Ectodermal cell (in vitro differentiated cells): ENCODE measurements at regions not wholly inside any gene's neighbourhood (a gene's known extent, or its start where the extent isn't known, plus 50 kb on each side); places are given as distances from the start of the nearest gene placed in this dataset.

Source experiments
- H3K27ac ChIP-seq: 2 replicates; pipeline ENCODE4 v1.7.0; 2013; ENCODE audit warnings: mild to moderate bottlenecking, low read depth, low read length; ENCODE audit not compliant: insufficient read depth, poor library complexity, severe bottlenecking
- H3K27me3 ChIP-seq: 2 replicates; pipeline ENCODE4 v1.7.0; 2013; ENCODE audit warnings: mild to moderate bottlenecking, low read length; ENCODE audit not compliant: insufficient read depth, control insufficient read depth, poor library complexity, severe bottlenecking
- H3K36me3 ChIP-seq: one replicate; pipeline ENCODE4 v1.7.0; 2013; ENCODE audit warnings: low read length; ENCODE audit not compliant: control insufficient read depth, insufficient read depth
- H3K4me1 ChIP-seq: one replicate; pipeline ENCODE4 v1.7.0; 2013; ENCODE audit warnings: low read length; ENCODE audit not compliant: control insufficient read depth, insufficient read depth
- H3K4me3 ChIP-seq: 2 replicates; pipeline ENCODE4 v1.7.0; 2013; ENCODE audit warnings: low read depth, low read length, control low read depth; ENCODE audit not compliant: insufficient read depth
- H3K9me3 ChIP-seq: 2 replicates; pipeline ENCODE4 v1.7.0; 2013; ENCODE audit warnings: mild to moderate bottlenecking, low read length, moderate library complexity; ENCODE audit not compliant: control insufficient read depth
- WGBS, 2 experiments: methylation state at CpG; one replicate each; pipeline ENCODE4 v1.1.7; 2013; ENCODE audit warnings: missing lambda C conversion rate in 2 of 2; 5-methylcytosine and 5-hydroxymethylcytosine counted together

DNA sequence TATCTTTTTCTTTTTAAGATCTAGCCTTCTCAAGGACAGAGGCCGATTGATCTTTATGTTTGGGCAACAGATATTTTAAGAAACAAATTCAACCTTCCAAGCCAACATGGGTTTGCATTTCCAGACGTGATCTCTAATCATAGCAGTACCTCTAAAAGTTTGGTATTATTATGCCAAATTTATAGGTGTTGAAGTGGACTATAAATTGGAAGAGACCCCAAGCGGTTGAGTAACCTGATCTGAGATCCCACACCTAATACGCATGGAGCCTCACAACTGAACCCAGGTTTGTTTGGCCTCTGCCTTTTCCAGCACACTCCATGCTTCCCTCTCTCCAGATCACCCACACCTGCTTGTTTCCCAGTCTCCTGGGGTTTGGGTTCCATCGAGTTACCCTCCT lies 116.5 kb downstream of the DDX1 start:
- H3K27me3 ChIP-seq: no peaks in the 10 kb centered on the region
- H3K4me1 ChIP-seq: peaks cover 6% of the 10 kb centered on the region
- no peak overlapping the region for H3K27ac ChIP-seq
- H3K4me3 ChIP-seq: no peak overlapping the region
- 88 to 92% methylated on average over 5 of the region's 5 CpGs for WGBS, 2 experiments
- no peaks in the 10 kb centered on the region for H3K36me3 ChIP-seq
- no peaks in the 10 kb centered on the region for H3K9me3 ChIP-seq

DNA sequence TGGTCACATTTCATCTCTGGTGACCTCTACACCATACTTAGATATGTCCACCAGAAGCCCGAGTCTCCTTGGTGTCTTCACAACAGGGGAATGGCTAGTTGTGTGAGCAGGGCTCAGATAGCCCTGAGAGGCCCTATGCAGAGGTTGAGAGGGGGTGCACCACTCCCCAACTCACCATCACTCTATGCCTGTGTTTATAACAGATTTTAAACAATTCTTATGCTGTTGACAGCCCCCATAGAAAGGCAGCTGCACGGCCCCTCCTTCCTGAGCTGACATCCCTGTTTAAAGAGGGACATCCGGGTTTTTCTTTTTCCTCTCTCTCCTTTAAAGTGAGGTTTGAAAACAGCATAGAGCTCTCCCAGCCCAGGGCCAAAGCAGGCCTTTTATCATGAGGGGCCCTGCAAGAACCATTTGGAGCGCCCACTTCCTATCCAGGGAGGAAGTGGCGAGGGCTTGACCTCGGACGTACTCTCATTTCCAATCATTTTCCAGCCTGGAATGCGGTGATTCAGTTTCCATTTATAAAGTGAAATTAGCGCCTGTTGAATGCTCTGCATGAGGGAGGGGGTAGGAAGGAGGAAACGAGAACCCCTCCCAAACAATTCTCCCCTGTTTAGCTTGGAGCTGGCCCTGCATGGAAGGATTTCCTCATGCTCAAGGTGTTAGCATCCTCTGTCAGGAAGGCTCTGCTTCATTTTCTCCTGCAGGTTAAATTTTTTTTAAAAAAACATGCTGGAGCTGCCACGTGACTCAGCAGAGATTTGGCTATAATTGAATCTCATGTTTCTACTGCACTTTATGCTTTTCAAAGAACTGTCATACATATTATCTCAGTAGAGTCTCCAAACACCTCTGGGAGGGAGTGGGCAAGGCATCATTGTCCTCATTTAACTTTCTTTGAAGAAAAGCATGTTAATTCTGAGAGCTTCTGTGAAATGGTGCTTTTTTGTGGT lies 117.5 kb downstream of the DDX1 start:
- Histone ChIP-seq H3K36me3 (no peaks in the 10 kb centered on the region), H3K27ac (no peak overlapping the region), H3K27me3 (no peaks in the 10 kb centered on the region), H3K4me1 (no peaks in the 10 kb centered on the region), H3K9me3 (no peaks in the 10 kb centered on the region), H3K4me3 (no peak overlapping the region)
- 89 to 95% methylated on average over 11 of the region's 11 CpGs for WGBS, 2 experiments

DNA sequence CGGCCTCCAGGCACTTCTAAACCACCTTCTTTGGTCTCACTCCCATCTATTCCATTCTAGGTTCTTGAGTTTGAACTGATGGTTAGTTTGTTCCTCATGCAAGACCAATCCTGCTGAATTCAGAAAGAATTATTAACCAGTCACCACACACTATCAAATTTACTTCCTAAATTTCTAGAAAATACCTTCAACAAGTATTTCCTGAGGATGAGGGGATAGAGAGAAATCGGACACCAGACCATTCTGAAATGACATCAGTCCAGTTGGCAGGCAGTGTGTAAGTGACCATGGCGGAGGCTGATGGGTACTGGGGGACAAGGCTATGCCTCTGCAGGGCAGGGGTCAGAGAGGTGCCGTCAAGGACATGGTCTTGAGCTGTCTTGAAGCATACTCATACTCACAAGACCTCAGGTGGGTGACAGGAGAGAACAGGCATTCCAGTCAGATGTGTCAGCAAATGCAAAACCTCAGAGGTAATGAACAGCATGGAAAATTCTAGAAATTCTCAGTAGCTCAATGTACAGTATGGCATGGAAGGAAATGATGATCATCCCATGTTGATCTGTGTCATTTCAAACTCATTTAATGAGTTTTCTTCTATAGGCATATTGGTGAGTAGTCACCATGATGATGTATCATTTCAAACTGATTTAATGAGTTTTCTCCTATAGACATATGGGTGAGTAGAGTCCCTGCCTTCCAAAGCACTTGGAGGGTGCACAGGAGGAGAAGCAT lies 119.6 kb downstream of the DDX1 start:
- H3K4me1 ChIP-seq: no peaks in the 10 kb centered on the region
- H3K4me3 ChIP-seq: no peak overlapping the region
- 93 to 97% methylated on average over 4 of the region's 4 CpGs for WGBS, 2 experiments
- H3K9me3 ChIP-seq: no peaks in the 10 kb centered on the region
- H3K27ac ChIP-seq: no peak overlapping the region
- H3K36me3 ChIP-seq: no peaks in the 10 kb centered on the region
- no peaks in the 10 kb centered on the region for H3K27me3 ChIP-seq

DNA sequence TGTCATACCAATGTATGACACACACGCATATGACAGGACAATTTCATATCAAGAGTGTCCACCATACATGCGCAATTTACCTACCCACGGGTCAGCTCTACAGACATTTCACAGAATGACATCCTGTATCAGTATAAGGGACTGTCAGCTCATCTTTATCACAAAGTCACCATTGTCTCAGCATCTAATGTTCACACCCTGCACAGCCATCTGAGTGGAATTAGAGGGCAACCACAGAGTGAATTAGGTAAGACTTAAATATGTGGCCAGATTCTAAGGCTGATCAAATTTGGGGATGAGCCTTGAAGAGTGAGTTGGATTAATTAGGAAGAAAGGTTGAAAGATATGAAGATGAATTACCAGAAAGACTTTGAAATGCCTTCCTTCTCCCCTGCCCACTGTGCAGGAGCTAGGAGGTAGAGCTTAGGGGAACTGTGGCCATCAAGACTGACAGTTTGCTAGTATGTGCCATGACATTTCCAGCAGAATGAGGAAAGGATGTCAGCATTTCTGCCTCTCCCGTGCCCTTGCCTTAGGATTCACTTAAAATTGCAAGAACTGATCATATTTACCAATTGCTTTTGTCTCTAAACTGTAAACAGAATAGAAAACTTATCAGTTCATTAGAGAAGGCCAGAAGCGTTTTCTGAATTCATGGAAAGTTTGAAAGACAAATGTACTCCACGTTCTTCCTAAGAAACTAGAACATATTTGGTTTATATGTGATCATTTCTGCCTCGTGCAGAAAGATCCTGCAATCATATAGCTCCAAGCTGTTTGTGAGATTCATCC lies 121.1 kb downstream of the DDX1 start:
- H3K4me1 ChIP-seq: no peaks in the 10 kb centered on the region
- H3K27me3 ChIP-seq: no peaks in the 10 kb centered on the region
- 95% methylated on average over 7 of the region's 7 CpGs for WGBS, 2 experiments

DNA sequence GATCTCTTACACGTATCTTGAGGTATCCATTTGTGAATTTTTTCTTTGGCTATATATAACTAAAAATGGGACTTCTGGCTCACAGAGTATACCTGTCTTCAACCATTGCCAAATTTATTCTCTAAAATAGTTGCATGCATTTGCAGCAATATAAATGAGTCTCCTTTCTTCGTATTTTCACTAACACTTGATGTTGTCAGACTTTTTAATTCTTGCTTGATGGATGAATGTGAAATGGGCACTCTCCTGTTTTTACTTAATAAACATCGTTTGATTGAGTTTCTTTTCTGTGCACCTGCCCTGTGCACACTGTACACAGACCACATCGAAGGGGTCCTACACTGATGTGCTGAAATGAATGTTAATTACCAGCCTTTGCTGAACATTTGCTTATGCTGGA lies 121.8 kb downstream of the DDX1 start:
- Histone ChIP-seq H3K36me3 (no peaks in the 10 kb centered on the region), H3K4me1 (no peaks in the 10 kb centered on the region), H3K4me3 (no peak overlapping the region), H3K27ac (no peak overlapping the region), H3K27me3 (no peaks in the 10 kb centered on the region), H3K9me3 (no peaks in the 10 kb centered on the region)
- 95 to 98% methylated on average over 4 of the region's 4 CpGs for WGBS, 2 experiments

More for the DNA sequence above, 121.1 kb downstream of the DDX1 start:
- Histone ChIP-seq H3K4me3 (no peak overlapping the region), H3K36me3 (no peaks in the 10 kb centered on the region), H3K9me3 (no peaks in the 10 kb centered on the region), H3K27ac (no peak overlapping the region)

DNA sequence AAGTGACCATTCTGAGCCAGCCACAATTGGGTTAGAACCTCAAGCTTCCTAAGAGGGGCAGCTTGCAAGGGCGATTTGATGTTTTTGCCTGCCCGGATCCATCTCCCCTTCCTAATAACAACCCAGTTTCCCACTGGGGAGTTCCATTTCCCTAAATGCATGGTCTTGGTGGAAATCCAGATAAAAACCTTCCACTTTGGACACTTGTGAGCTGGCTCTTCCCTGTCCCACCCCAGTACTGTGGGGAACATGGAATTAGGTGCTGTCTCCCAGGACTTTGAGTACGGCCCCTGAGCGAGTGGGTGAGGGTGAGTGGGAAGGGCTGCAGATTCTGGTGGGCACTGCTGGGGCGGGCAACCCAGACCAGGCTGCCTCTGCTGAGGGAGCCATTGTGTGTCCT lies 122.3 kb downstream of the DDX1 start:
- Histone ChIP-seq H3K36me3 (no peaks in the 10 kb centered on the region), H3K27me3 (no peaks in the 10 kb centered on the region), H3K4me1 (no peaks in the 10 kb centered on the region), H3K27ac (no peak overlapping the region), H3K4me3 (no peak overlapping the region), H3K9me3 (no peaks in the 10 kb centered on the region)
- WGBS, 2 experiments: 93 to 97% methylated on average over 5 of the region's 5 CpGs

DNA sequence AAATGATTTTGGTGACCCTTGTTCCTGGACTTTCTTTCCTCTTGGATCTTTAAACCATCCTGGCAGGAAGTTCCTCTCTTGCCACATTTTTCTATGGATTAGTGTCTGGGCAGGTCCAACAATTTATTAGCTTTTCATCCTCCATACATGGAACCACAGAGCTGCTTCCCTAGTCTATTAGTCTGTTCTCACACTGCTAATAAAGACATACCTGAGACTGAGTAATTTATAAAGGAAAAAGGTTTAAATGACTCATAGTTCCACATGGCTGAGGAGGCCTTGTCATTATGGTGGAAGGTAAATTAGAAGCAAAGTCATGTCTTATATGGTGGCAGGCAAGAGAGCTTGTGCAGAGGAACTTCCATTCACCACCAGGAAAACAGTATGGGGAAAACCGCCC lies 122.9 kb downstream of the DDX1 start:
- no peaks in the 10 kb centered on the region for H3K9me3 ChIP-seq
- H3K4me1 ChIP-seq: no peaks in the 10 kb centered on the region
- WGBS, 2 experiments: 92 to 100% methylated on average over 1 of the region's 1 CpG
- no peak overlapping the region for H3K27ac ChIP-seq
- no peaks in the 10 kb centered on the region for H3K27me3 ChIP-seq
- H3K36me3 ChIP-seq: no peaks in the 10 kb centered on the region
- H3K4me3 ChIP-seq: no peak overlapping the region

DNA sequence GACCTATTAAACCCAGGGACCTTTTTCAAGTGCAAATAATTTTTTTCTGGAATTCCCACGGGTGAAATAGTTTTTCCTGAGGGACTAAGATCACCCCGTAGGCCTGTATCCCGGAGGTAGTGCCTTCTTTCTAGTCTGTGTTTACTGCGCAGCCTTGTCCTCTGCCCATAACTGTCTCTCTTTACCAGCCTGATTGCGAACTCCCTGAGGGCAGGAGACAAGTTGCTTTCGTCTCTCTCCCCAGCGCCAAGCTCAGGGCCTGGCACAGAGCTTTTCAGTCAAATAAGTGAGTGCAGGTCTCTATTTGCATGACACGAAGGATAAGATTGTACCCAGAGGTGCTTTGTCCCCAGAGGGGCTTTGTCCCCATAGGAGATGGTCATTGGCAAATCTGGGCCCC lies 123.9 kb downstream of the DDX1 start:
- H3K4me1 ChIP-seq: no peaks in the 10 kb centered on the region
- WGBS, 2 experiments: 94 to 98% methylated on average over 8 of the region's 8 CpGs
- no peaks in the 10 kb centered on the region for H3K9me3 ChIP-seq
- H3K27me3 ChIP-seq: no peaks in the 10 kb centered on the region
- H3K36me3 ChIP-seq: no peaks in the 10 kb centered on the region
- no peak overlapping the region for H3K27ac ChIP-seq
- no peak overlapping the region for H3K4me3 ChIP-seq

DNA sequence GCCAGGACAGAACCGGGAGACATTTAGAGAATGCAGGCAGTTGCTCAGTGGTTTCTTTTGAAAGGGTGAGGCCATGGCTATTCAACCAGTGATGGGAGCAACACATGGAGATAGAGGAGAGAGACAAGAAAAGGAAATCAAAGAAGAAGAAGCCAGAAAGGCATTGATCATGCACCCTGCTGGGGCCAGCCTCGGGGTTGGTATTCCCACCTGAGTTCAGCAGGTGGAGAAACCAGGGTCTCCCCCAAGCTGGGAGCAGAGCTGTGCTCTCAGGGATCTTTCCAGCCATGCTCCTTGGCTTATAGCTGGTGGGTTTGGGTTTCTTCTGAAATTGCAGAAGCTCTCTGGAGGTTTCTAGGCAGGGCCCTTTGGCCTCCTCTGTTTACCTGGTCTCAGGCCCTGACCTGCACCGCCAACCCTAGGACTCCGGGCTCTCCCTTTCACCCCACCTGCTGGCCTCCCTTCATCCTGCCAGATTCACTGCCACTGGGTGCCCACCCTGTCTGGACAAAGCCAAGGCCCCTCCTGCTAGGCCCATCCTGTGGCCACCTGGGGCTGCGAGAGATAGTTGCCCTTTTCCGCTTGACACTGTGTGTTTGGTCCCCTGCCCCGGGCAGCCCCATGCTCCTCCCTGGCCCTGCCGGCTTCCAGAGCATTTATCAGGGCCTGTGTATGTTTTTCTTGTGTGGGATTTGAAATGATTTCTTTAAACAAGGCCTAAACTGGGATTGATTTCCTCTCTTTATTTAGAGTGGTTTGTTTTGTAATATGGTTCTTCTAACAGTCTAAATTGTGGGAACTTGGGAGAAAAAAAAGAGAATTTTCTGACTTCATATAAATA lies 126.7 kb downstream of the DDX1 start:
- no peaks in the 10 kb centered on the region for H3K36me3 ChIP-seq
- no peaks in the 10 kb centered on the region for H3K27me3 ChIP-seq
- H3K9me3 ChIP-seq: no peaks in the 10 kb centered on the region
- H3K4me3 ChIP-seq: no peak overlapping the region
- 79% methylated on average over 8 of the region's 8 CpGs for WGBS, 2 experiments
- H3K27ac ChIP-seq: no peak overlapping the region
- no peaks in the 10 kb centered on the region for H3K4me1 ChIP-seq
